ENCODE measurements at regions not wholly inside any gene's neighbourhood (a gene's known extent, or its start where the extent isn't known, plus 50 kb on each side); places are given as distances from the start of the nearest gene placed in this dataset.
A peak's percentile ranks its signal among the peaks of the same experiment; 100 is the strongest.
"Not testable (repeated sequence)": the region's sequence is repeated elsewhere in the genome, so short reads cannot be mapped to it uniquely, and the experiment has no call there.

GRCh38 chr2:87330486-87330885, 308.8 kb upstream of the PLGLB1 start:
- H3K4me1 ChIP-seq (ENCODE audit: control extremely low read depth in 1 of 4, control insufficient read depth in 4 of 4, insufficient read depth in 4 of 4, low read length in 3 of 4); POLR2A ChIA-PET; H3K36me3 ChIP-seq (ENCODE audit: control insufficient read depth in 4 of 4, insufficient read depth in 4 of 4, low read length in 3 of 4); H3K4me3 ChIP-seq (ENCODE audit: control insufficient read depth in 1 of 7, extremely low read depth in 1 of 7, insufficient read depth in 4 of 7, low read depth in 2 of 7, low read length in 6 of 7); H3K9me3 ChIP-seq (ENCODE audit: control extremely low read depth in 1 of 5, control insufficient read depth in 4 of 5, insufficient read depth in 2 of 5, low read depth in 1 of 5, low read length in 4 of 5); H3K27me3 ChIP-seq (replicated peaks in 2 of 5; ENCODE audit: control insufficient read depth in 4 of 5, insufficient read depth in 5 of 5, low read length in 4 of 5); CTCF ChIA-PET; H3K27ac ChIP-seq (ENCODE audit: insufficient read depth in 1 of 2, low read depth in 1 of 2, low read length in 2 of 2, poor library complexity in 1 of 2, severe bottlenecking in 2 of 2); DNase-seq: not testable (repeated sequence)
- no CpG with 5 or more reads among the region's 4 CpGs for WGBS (ENCODE audit: insufficient coverage)

DNA sequence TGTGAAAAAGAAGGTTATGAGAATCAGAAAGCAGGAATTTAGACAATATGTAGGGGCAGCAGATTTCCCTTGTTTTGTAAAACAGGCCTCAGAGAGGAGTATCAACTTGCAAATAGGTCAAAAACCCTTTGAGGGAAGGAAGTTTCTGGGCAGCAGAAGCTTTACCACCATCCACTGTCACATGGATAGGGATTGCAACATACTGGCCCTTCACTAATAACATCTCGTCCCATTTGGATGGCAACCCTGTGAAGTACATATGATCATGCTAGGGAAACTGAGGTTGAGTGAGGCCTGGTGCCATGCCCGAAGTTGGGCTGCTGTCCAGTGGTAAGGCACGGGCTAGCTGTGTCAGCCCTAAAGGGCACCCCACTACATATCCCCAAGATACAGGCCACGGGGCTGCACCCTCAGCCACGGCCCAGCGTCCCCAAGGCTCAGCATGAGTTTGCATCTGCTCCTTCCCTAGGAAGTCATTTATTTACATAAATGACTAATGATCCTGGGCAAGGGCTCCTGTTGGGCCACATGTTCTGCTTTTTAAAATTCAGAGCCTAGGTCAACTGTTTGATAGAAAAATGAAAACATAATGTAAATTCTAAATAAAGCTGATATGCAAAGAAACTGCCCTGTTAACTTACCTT, 310.4 kb upstream of the PLGLB1 start:
- H3K4me1 ChIP-seq (ENCODE audit: control extremely low read depth in 1 of 4, control insufficient read depth in 4 of 4, insufficient read depth in 4 of 4, low read length in 3 of 4); H3K27ac ChIP-seq (ENCODE audit: insufficient read depth in 1 of 2, low read depth in 1 of 2, low read length in 2 of 2, poor library complexity in 1 of 2, severe bottlenecking in 2 of 2); POLR2A ChIA-PET; H3K36me3 ChIP-seq (ENCODE audit: control insufficient read depth in 4 of 4, insufficient read depth in 4 of 4, low read length in 3 of 4); CTCF ChIA-PET; H3K9me3 ChIP-seq (ENCODE audit: control extremely low read depth in 1 of 5, control insufficient read depth in 4 of 5, insufficient read depth in 2 of 5, low read depth in 1 of 5, low read length in 4 of 5); H3K4me3 ChIP-seq (ENCODE audit: control insufficient read depth in 1 of 7, extremely low read depth in 1 of 7, insufficient read depth in 4 of 7, low read depth in 2 of 7, low read length in 6 of 7); H3K27me3 ChIP-seq (replicated peaks in 2 of 5; ENCODE audit: control insufficient read depth in 4 of 5, insufficient read depth in 5 of 5, low read length in 4 of 5): not testable (repeated sequence)
- WGBS (ENCODE audit: insufficient coverage): no CpG with 5 or more reads among the region's 6 CpGs
- DNase-seq: peak in 2 of 3 donors; percentile 12 to 48

DNA sequence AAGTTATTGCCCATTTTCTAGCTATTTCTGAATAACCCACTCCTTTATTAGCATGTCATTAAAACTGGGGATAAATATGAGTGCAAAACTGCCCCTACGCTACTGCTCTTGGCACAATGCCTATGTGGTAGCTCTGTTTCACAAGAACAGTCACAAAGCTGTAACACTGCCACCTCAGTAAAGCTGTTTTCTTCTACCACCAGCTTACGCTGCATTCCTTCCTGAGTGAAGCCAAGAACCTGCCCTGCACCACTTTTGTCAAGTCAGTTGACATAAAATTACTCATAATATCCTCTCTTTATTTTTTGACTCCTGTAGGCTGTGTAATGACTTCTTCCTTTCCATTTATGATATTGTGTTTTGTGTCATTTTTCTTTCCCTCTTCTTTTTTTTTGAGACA, 313.2 kb upstream of the PLGLB1 start:
- peak in 1 of 3 donors; percentile 4 for DNase-seq
- H3K4me1 ChIP-seq (ENCODE audit: control extremely low read depth in 1 of 4, control insufficient read depth in 4 of 4, insufficient read depth in 4 of 4, low read length in 3 of 4); H3K9me3 ChIP-seq (ENCODE audit: control extremely low read depth in 1 of 5, control insufficient read depth in 4 of 5, insufficient read depth in 2 of 5, low read depth in 1 of 5, low read length in 4 of 5); H3K27ac ChIP-seq (ENCODE audit: insufficient read depth in 1 of 2, low read depth in 1 of 2, low read length in 2 of 2, poor library complexity in 1 of 2, severe bottlenecking in 2 of 2); H3K27me3 ChIP-seq (replicated peaks in 2 of 5; ENCODE audit: control insufficient read depth in 4 of 5, insufficient read depth in 5 of 5, low read length in 4 of 5); H3K4me3 ChIP-seq (ENCODE audit: control insufficient read depth in 1 of 7, extremely low read depth in 1 of 7, insufficient read depth in 4 of 7, low read depth in 2 of 7, low read length in 6 of 7); CTCF ChIA-PET; H3K36me3 ChIP-seq (ENCODE audit: control insufficient read depth in 4 of 4, insufficient read depth in 4 of 4, low read length in 3 of 4); POLR2A ChIA-PET: not testable (repeated sequence)
- no CpG with 5 or more reads among the region's 2 CpGs for WGBS (ENCODE audit: insufficient coverage)

DNA sequence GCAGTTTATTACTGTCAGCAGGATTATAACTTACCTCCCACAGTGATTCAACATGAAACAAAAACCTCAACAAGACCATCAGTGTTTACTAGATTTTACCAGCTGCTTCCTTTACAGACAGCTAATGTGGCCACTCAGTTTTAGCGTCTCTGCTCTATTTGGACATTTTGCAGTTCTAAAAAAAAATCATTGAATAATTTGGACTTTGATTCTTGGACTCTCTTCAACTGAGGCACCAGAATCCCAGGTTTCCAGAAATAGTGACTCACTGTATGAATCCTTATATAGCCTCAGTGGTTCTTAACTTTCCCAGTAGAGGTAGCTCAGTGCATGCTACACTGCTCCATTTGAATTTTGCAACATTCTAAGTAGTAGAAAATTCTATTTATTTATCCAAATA, 317.4 kb upstream of the PLGLB1 start:
- CTCF ChIA-PET, POLR2A ChIA-PET: not testable (repeated sequence)

DNA sequence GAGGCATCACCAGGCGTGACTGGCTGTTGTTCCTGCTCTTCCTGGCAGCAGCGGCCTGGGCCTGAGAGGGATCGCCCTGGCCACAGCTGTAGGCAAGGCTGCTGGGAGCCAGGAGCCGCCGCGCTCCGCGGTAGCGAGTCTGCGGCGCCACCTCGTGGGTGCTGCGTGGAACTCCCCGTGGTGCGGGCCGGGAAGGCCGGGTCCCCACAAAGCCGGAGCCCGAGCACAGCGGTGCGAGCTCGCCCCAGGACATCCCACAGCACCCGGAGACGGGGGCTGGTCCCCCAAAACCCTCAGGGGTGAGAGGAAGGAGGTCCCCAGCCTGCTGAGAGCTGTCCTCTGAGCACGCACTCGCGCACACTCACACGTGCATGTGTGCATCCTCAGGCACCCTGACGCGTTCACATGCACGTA, 320.0 kb upstream of the PLGLB1 start:
- H3K27ac ChIP-seq (ENCODE audit: insufficient read depth in 1 of 2, low read depth in 1 of 2, low read length in 2 of 2, poor library complexity in 1 of 2, severe bottlenecking in 2 of 2); POLR2A ChIA-PET; CTCF ChIA-PET; H3K4me1 ChIP-seq (ENCODE audit: control extremely low read depth in 1 of 4, control insufficient read depth in 4 of 4, insufficient read depth in 4 of 4, low read length in 3 of 4); H3K27me3 ChIP-seq (replicated peaks in 2 of 5; ENCODE audit: control insufficient read depth in 4 of 5, insufficient read depth in 5 of 5, low read length in 4 of 5); H3K36me3 ChIP-seq (ENCODE audit: control insufficient read depth in 4 of 4, insufficient read depth in 4 of 4, low read length in 3 of 4); H3K4me3 ChIP-seq (ENCODE audit: control insufficient read depth in 1 of 7, extremely low read depth in 1 of 7, insufficient read depth in 4 of 7, low read depth in 2 of 7, low read length in 6 of 7); H3K9me3 ChIP-seq (ENCODE audit: control extremely low read depth in 1 of 5, control insufficient read depth in 4 of 5, insufficient read depth in 2 of 5, low read depth in 1 of 5, low read length in 4 of 5): not testable (repeated sequence)
- 62% methylated on average over 11 of the region's 31 CpGs for WGBS (ENCODE audit: insufficient coverage)
- peak; percentile 42 to 49 (median 48) for DNase-seq

More for the DNA sequence above, 317.4 kb upstream of the PLGLB1 start:
- not testable (repeated sequence) for H3K27ac ChIP-seq (ENCODE audit: insufficient read depth in 1 of 2, low read depth in 1 of 2, low read length in 2 of 2, poor library complexity in 1 of 2, severe bottlenecking in 2 of 2); H3K36me3 ChIP-seq (ENCODE audit: control insufficient read depth in 4 of 4, insufficient read depth in 4 of 4, low read length in 3 of 4); H3K4me1 ChIP-seq (ENCODE audit: control extremely low read depth in 1 of 4, control insufficient read depth in 4 of 4, insufficient read depth in 4 of 4, low read length in 3 of 4); H3K27me3 ChIP-seq (replicated peaks in 2 of 5; ENCODE audit: control insufficient read depth in 4 of 5, insufficient read depth in 5 of 5, low read length in 4 of 5); H3K9me3 ChIP-seq (ENCODE audit: control extremely low read depth in 1 of 5, control insufficient read depth in 4 of 5, insufficient read depth in 2 of 5, low read depth in 1 of 5, low read length in 4 of 5); H3K4me3 ChIP-seq (ENCODE audit: control insufficient read depth in 1 of 7, extremely low read depth in 1 of 7, insufficient read depth in 4 of 7, low read depth in 2 of 7, low read length in 6 of 7)
- WGBS (ENCODE audit: insufficient coverage): no CpG with 5 or more reads among the region's 1 CpG
- DNase-seq: peak in 2 of 3 donors; percentile 7 to 14

DNA sequence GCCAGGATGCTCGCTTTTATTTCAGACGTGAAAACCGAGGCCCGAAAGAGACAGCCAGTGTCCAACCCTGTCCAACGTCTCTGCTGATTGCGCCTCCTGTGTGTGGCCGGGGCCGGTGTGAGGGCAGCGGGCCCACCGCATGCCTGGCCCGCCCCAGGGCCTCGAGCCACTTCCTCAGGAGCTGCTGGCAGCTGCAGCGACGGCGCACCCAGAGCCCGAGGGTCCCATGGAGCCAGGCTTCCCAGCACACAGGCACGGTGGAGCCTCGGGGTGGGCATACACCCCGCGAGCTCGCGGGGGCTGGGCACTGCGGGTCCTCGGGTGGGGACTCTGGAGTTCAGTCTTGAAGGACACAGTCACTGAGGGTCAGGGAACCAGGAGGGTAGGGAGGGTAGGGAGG, 320.5 kb upstream of the PLGLB1 start:
- no CpG with 5 or more reads among the region's 24 CpGs for WGBS (ENCODE audit: insufficient coverage)
- DNase-seq; H3K4me3 ChIP-seq (ENCODE audit: control insufficient read depth in 1 of 7, extremely low read depth in 1 of 7, insufficient read depth in 4 of 7, low read depth in 2 of 7, low read length in 6 of 7); H3K4me1 ChIP-seq (ENCODE audit: control extremely low read depth in 1 of 4, control insufficient read depth in 4 of 4, insufficient read depth in 4 of 4, low read length in 3 of 4); H3K27me3 ChIP-seq (replicated peaks in 2 of 5; ENCODE audit: control insufficient read depth in 4 of 5, insufficient read depth in 5 of 5, low read length in 4 of 5); POLR2A ChIA-PET; H3K9me3 ChIP-seq (ENCODE audit: control extremely low read depth in 1 of 5, control insufficient read depth in 4 of 5, insufficient read depth in 2 of 5, low read depth in 1 of 5, low read length in 4 of 5); H3K27ac ChIP-seq (ENCODE audit: insufficient read depth in 1 of 2, low read depth in 1 of 2, low read length in 2 of 2, poor library complexity in 1 of 2, severe bottlenecking in 2 of 2); H3K36me3 ChIP-seq (ENCODE audit: control insufficient read depth in 4 of 4, insufficient read depth in 4 of 4, low read length in 3 of 4); CTCF ChIA-PET: not testable (repeated sequence)

DNA sequence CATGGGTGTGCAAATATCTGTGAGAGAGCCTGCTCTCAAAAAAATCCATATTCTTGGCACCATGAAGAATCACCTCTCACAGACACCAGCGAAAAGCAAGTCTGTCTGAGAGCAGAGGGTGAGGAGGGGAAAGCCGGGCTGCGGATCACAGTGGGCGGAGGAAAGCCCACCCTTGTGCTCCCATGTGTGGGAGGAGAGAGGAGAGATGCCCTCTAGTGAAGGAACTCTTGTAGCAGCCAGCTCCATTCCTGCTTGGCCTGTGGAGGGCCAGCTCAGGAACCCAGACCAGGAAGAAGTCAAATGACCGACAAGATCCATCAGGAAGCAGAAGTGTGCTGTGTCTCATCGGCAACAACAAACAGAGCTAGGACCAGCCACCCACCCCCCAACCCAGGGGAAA, 321.7 kb upstream of the PLGLB1 start:
- H3K36me3 ChIP-seq (ENCODE audit: control insufficient read depth in 4 of 4, insufficient read depth in 4 of 4, low read length in 3 of 4); POLR2A ChIA-PET; CTCF ChIA-PET; H3K27ac ChIP-seq (ENCODE audit: insufficient read depth in 1 of 2, low read depth in 1 of 2, low read length in 2 of 2, poor library complexity in 1 of 2, severe bottlenecking in 2 of 2); H3K4me3 ChIP-seq (ENCODE audit: control insufficient read depth in 1 of 7, extremely low read depth in 1 of 7, insufficient read depth in 4 of 7, low read depth in 2 of 7, low read length in 6 of 7); DNase-seq; H3K4me1 ChIP-seq (ENCODE audit: control extremely low read depth in 1 of 4, control insufficient read depth in 4 of 4, insufficient read depth in 4 of 4, low read length in 3 of 4); H3K27me3 ChIP-seq (replicated peaks in 2 of 5; ENCODE audit: control insufficient read depth in 4 of 5, insufficient read depth in 5 of 5, low read length in 4 of 5); H3K9me3 ChIP-seq (ENCODE audit: control extremely low read depth in 1 of 5, control insufficient read depth in 4 of 5, insufficient read depth in 2 of 5, low read depth in 1 of 5, low read length in 4 of 5): not testable (repeated sequence)
- WGBS (ENCODE audit: insufficient coverage): no CpG with 5 or more reads among the region's 6 CpGs
